Mammary epithelial cell (primary cell): ENCODE measurements at regions not wholly inside any gene's neighbourhood (a gene's known extent, or its start where the extent isn't known, plus 50 kb on each side); places are given as distances from the start of the nearest gene placed in this dataset.

Source experiments
- EZH2 ChIP-seq: IDR thresholded peaks from 2 replicates; pipeline ENCODE4 v1.6.1; 2012; ENCODE audit warnings: low read length, inconsistent platforms, borderline replicate concordance
- TF ChIP-seq, protein P1 (sequence below), 2 donors: IDR thresholded peaks in 1 of 2; conservative IDR thresholded peaks in 1 of 2; 2 replicates each; pipeline ENCODE4 v1.5.1; 2011 to 2012; ENCODE audit warnings: inconsistent platforms in 2 of 2, low read length in 2 of 2, mild to moderate bottlenecking in 2 of 2, control low read depth in 1 of 2, low read depth in 1 of 2; ENCODE audit not compliant: insufficient read depth in 1 of 2; ENCODE audit errors: extremely low read depth in 1 of 2

DNA sequence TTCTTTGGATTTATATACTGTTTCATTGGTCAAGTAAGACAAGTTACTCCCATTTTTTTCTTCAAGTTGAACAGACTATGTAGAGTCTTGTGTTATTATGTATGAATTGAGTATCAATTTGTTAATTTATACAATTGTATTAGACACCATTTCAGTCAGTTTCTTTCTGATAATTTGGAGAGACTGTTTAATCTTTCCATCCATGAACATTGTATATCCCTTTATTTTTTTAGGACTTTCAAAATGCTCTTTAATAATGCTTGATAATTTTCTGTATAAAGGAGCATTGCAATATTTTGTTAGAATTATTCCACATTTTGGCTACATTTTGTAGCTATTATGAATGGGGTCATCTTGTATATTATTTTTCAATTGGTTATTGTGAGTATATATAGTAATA, 69.1 kb upstream of the PJA2 start:
- TF ChIP-seq, protein P1, sequence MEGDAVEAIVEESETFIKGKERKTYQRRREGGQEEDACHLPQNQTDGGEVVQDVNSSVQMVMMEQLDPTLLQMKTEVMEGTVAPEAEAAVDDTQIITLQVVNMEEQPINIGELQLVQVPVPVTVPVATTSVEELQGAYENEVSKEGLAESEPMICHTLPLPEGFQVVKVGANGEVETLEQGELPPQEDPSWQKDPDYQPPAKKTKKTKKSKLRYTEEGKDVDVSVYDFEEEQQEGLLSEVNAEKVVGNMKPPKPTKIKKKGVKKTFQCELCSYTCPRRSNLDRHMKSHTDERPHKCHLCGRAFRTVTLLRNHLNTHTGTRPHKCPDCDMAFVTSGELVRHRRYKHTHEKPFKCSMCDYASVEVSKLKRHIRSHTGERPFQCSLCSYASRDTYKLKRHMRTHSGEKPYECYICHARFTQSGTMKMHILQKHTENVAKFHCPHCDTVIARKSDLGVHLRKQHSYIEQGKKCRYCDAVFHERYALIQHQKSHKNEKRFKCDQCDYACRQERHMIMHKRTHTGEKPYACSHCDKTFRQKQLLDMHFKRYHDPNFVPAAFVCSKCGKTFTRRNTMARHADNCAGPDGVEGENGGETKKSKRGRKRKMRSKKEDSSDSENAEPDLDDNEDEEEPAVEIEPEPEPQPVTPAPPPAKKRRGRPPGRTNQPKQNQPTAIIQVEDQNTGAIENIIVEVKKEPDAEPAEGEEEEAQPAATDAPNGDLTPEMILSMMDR (conservative IDR thresholded peaks at IDR 0.05 in 1 of 2, IDR thresholded peaks at IDR 0.05 in 1 of 2; ENCODE audit: extremely low read depth in 1 of 2, insufficient read depth in 1 of 2, low read depth in 1 of 2, low read length in 2 of 2): no peak
- TF ChIP-seq EZH2: no peak
